H1 (cell line): ENCODE measurements at regions not wholly inside any gene's neighbourhood (a gene's known extent, or its start where the extent isn't known, plus 50 kb on each side); places are given as distances from the start of the nearest gene placed in this dataset.

Source experiments
- CTCF ChIA-PET: fragments of 300-600 bp; sonication (Branson Sonifier 250); formaldehyde crosslinking; loops from one replicate; lab custom pipeline; 2021; ENCODE audit not compliant: partially characterized antibody; lab: Charles Lee
- POLR2A ChIA-PET: fragments of 300-600 bp; sonication (Branson Sonifier 250); formaldehyde crosslinking; loops from one replicate; lab custom pipeline; 2021; ENCODE audit warnings: inconsistent platforms; ENCODE audit not compliant: partially characterized antibody; lab: Charles Lee
- DNase-seq, 2 experiments: peaks; one replicate each; pipeline versions ENCODE4 v3.0.0 to v3.0.0-alpha.2; 2010 to 2022; ENCODE audit warnings: low spot score in 2 of 2, low read depth in 1 of 2, mixed read lengths in 1 of 2
- FAIRE-seq: peaks from 2 replicates; lab custom pipeline; 2011; peaks lifted over from hg19 to GRCh38; lab: Jason Lieb, UNC
- H2AFZ ChIP-seq: 2 replicates; pipeline ENCODE4 v1.8.1; 2012; ENCODE audit warnings: low read length, inconsistent platforms
- H2AK5ac ChIP-seq: 2 replicates; pipeline ENCODE4 v1.6.1; 2013; ENCODE audit warnings: low read depth, low read length
- H2BK120ac ChIP-seq: replicated peaks from 2 replicates; pipeline ENCODE3; 2013; ENCODE audit warnings: low read depth, low read length, inconsistent platforms
- H2BK12ac ChIP-seq: 2 replicates; pipeline ENCODE4 v1.6.1; 2013; ENCODE audit warnings: low read depth, low read length
- H2BK15ac ChIP-seq: 2 replicates; pipeline ENCODE4 v1.6.1; 2013; ENCODE audit warnings: low read length
- H2BK20ac ChIP-seq: 2 replicates; pipeline ENCODE4 v1.6.1; 2013; ENCODE audit warnings: low read length
- H2BK5ac ChIP-seq: 2 replicates; pipeline ENCODE4 v1.6.1; 2013; ENCODE audit warnings: low read depth, low read length
- H3K14ac ChIP-seq: 2 replicates; pipeline ENCODE4 v1.6.1; 2013; ENCODE audit warnings: inconsistent platforms; ENCODE audit not compliant: insufficient read length
- H3K18ac ChIP-seq: 2 replicates; pipeline ENCODE4 v1.6.1; 2013; ENCODE audit warnings: low read length; ENCODE audit errors: extremely low read depth
- H3K23ac ChIP-seq: 2 replicates; pipeline ENCODE4 v1.6.1; 2013; ENCODE audit warnings: inconsistent platforms; ENCODE audit not compliant: insufficient read length
- H3K23me2 ChIP-seq: 2 replicates; pipeline ENCODE4 v1.6.1; 2013; ENCODE audit warnings: low read depth, low read length
- H3K27ac ChIP-seq: 2 replicates; pipeline ENCODE4 v1.6.1; 2011; ENCODE audit warnings: low read depth, low read length, inconsistent platforms
- H3K27me3 ChIP-seq, 4 experiments: replicated peaks in 1 of 4; 1 replicate in 1 of 4; 2 replicates in 3 of 4; pipeline versions ENCODE4 v1.6.1 to v1.8.1; 2011 to 2013; ENCODE audit warnings: low read length in 3 of 4, mild to moderate bottlenecking in 3 of 4, inconsistent platforms in 2 of 4, mixed read lengths in 2 of 4, moderate library complexity in 1 of 4; ENCODE audit not compliant: control insufficient read depth in 3 of 4, insufficient read depth in 3 of 4; ENCODE audit errors: extremely low read depth in 1 of 4
- H3K36me3 ChIP-seq, 4 experiments: 2 replicates each; pipeline versions ENCODE4 v1.6.1 to v1.8.1; 2011 to 2013; ENCODE audit warnings: mild to moderate bottlenecking in 4 of 4, low read length in 3 of 4, moderate library complexity in 2 of 4, control low read depth in 1 of 4, inconsistent platforms in 1 of 4; ENCODE audit not compliant: insufficient read depth in 4 of 4, control insufficient read depth in 2 of 4
- H3K4ac ChIP-seq: replicated peaks from 2 replicates; pipeline ENCODE3; 2013; ENCODE audit warnings: low read length, low read depth, mixed read lengths, inconsistent platforms; ENCODE audit not compliant: insufficient read length
- H3K4me1 ChIP-seq, 4 experiments: replicated peaks in 1 of 4; 1 replicate in 1 of 4; 2 replicates in 3 of 4; pipeline versions ENCODE4 v1.6.1 to v1.8.1; 2011 to 2013; ENCODE audit warnings: low read length in 3 of 4, inconsistent platforms in 2 of 4, mixed read lengths in 1 of 4; ENCODE audit not compliant: insufficient read depth in 4 of 4, control insufficient read depth in 3 of 4
- H3K4me2 ChIP-seq, 2 experiments: 2 replicates each; pipeline versions ENCODE4 v1.6.1 to v1.8.1; 2011 to 2013; ENCODE audit warnings: low read depth in 2 of 2, low read length in 2 of 2, control low read depth in 1 of 2, inconsistent platforms in 1 of 2, mild to moderate bottlenecking in 1 of 2; ENCODE audit not compliant: insufficient read depth in 1 of 2
- H3K4me3 ChIP-seq, 4 experiments: fragments of 200-600, 300-600 bp in 1 of 4; sonication (generic), shearing (Covaris generic), sonication (Bioruptor Twin) in 1 of 4; 2 replicates each; pipeline versions ENCODE4 v1.5.1 to v1.8.1; 2011 to 2016; ENCODE audit warnings: low read length in 4 of 4, low read depth in 3 of 4, control low read depth in 2 of 4, inconsistent platforms in 2 of 4, mild to moderate bottlenecking in 2 of 4, mixed read lengths in 1 of 4, moderate library complexity in 1 of 4; ENCODE audit not compliant: insufficient read depth in 2 of 4; ENCODE audit errors: extremely low read depth in 1 of 4
- H3K56ac ChIP-seq: replicated peaks from 2 replicates; pipeline ENCODE3; 2013; ENCODE audit warnings: low read depth, mild to moderate bottlenecking, mixed read lengths, low read length, inconsistent platforms; ENCODE audit not compliant: insufficient read length
- H3K79me1 ChIP-seq: 2 replicates; pipeline ENCODE4 v1.6.1; 2013; ENCODE audit warnings: low read depth, low read length, control low read depth
- H3K79me2 ChIP-seq, 2 experiments: 2 replicates each; pipeline versions ENCODE4 v1.6.1 to v1.8.1; 2012 to 2013; ENCODE audit warnings: low read length in 2 of 2, mild to moderate bottlenecking in 2 of 2, inconsistent platforms in 1 of 2; ENCODE audit not compliant: insufficient read depth in 2 of 2, control insufficient read depth in 1 of 2
- H3K9ac ChIP-seq, 4 experiments: replicated peaks in 1 of 4; 1 replicate in 1 of 4; 2 replicates in 3 of 4; pipeline versions ENCODE4 v1.6.1 to v1.8.1; 2011 to 2013; ENCODE audit warnings: low read depth in 3 of 4, low read length in 3 of 4, control low read depth in 2 of 4, mild to moderate bottlenecking in 2 of 4, moderate library complexity in 2 of 4, inconsistent platforms in 1 of 4; ENCODE audit errors: extremely low read depth in 1 of 4
- H3K9me3 ChIP-seq, 2 experiments: 2 replicates each; pipeline versions ENCODE4 v1.6.1 to v1.8.1; 2012 to 2013; ENCODE audit warnings: mild to moderate bottlenecking in 2 of 2, moderate library complexity in 2 of 2, control low read depth in 1 of 2, inconsistent platforms in 1 of 2, low read depth in 1 of 2, low read length in 1 of 2, mixed read lengths in 1 of 2; ENCODE audit not compliant: insufficient read depth in 2 of 2
- H4K20me1 ChIP-seq, 2 experiments: replicated peaks in 1 of 2; 2 replicates each; pipeline versions ENCODE3 to v1.8.1; 2011 to 2013; ENCODE audit warnings: inconsistent platforms in 2 of 2, low read length in 2 of 2, mild to moderate bottlenecking in 1 of 2; ENCODE audit not compliant: insufficient read depth in 2 of 2, control insufficient read depth in 1 of 2
- H4K5ac ChIP-seq: 2 replicates; pipeline ENCODE4 v1.6.1; 2013; ENCODE audit warnings: low read length, low read depth, mixed read lengths, inconsistent platforms; ENCODE audit not compliant: insufficient read length
- H4K8ac ChIP-seq: 2 replicates; pipeline ENCODE4 v1.8.0; 2013; ENCODE audit warnings: mild to moderate bottlenecking, moderate library complexity, low read length, inconsistent platforms; ENCODE audit not compliant: insufficient read depth; ENCODE audit errors: extremely low read depth
- H4K91ac ChIP-seq: replicated peaks from 2 replicates; pipeline ENCODE3; 2013; ENCODE audit warnings: low read length, mixed read lengths, inconsistent platforms; ENCODE audit not compliant: insufficient read length
- CBX5 ChIP-seq: fragments of 300-800, 300-1000 bp; sonication (generic); IDR thresholded peaks from 2 replicates; pipeline ENCODE4 v1.7.1; 2016; ENCODE audit warnings: antibody characterized with exemption, low read length, low read depth
- JUN ChIP-seq: IDR thresholded peaks from 2 replicates; pipeline ENCODE4 v1.6.1; 2011; ENCODE audit warnings: low read depth, mild to moderate bottlenecking, improper control_type of control experiment, low read length
- SP4 ChIP-seq: IDR thresholded peaks from 2 replicates; pipeline ENCODE4 v1.6.1; 2012; ENCODE audit warnings: low read length, inconsistent platforms
- WGBS, 2 experiments: shearing (Covaris generic) in 1 of 2; methylation state at CpG; one replicate each; pipeline versions ENCODE4 v1.1.6 to v1.1.7; 2013 to 2015; ENCODE audit warnings: low lambda C conversion rate in 2 of 2, mixed read lengths in 2 of 2, inconsistent platforms in 1 of 2, low coverage in 1 of 2, missing lambda C conversion rate in 1 of 2; ENCODE audit not compliant: insufficient replicate concordance in 2 of 2, insufficient coverage in 1 of 2, insufficient read length in 1 of 2; ENCODE audit errors: extremely low coverage in 1 of 2, missing lambda C conversion rate in 1 of 2; 5-methylcytosine and 5-hydroxymethylcytosine counted together
- TF ChIP-seq, protein P1 (sequence below): IDR thresholded peaks from 2 replicates; pipeline ENCODE4 v1.6.1; 2012; ENCODE audit warnings: inconsistent platforms
- TF ChIP-seq, protein P2 (sequence below): IDR thresholded peaks from 2 replicates; pipeline ENCODE4 v1.6.1; 2011; ENCODE audit warnings: low read depth, mild to moderate bottlenecking, low read length; ENCODE audit not compliant: insufficient read depth

GRCh38 chr19:46913198-46913851 lies 52.5 kb downstream of the ARHGAP35 start:
- H4K5ac ChIP-seq, result no peak overlapping the region
- no peak overlapping the region for H3K14ac ChIP-seq
- H3K23ac ChIP-seq, result no peak overlapping the region
- peaks cover 0 to 76% of the 10 kb centered on the region in 2 experiments; a peak in 3 of 4 replicates for H3K79me2 ChIP-seq
- no peak overlapping the region for H3K4ac ChIP-seq
- ChIA-PET CTCF (interaction anchor here (0.6 to 1.7 kb wide), 8 partner anchors 12 to 209 kb away, joined by 3 to 6 read pairs (median 3); no protein-coding TSS in a partner anchor), POLR2A (interaction anchor here (0.6 to 1.4 kb wide), 6 partner anchors 9 to 63 kb away, joined by 3 to 6 read pairs (median 4); partner anchors contain the start of gene AP2S1)
- peaks cover 6% of the 10 kb centered on the region for H3K79me1 ChIP-seq
- H3K27me3 ChIP-seq, result no peaks in the 10 kb centered on the region
- no peak overlapping the region for H2BK12ac ChIP-seq
- no peak overlapping the region for H4K91ac ChIP-seq
- no peak overlapping the region for H2BK20ac ChIP-seq
- H2BK120ac ChIP-seq, result no peak overlapping the region
- peaks cover under 1 to 3% of the 10 kb centered on the region in 2 experiments for H4K20me1 ChIP-seq
- no peak overlapping the region for H3K9ac ChIP-seq
- H3K56ac ChIP-seq, result no peak overlapping the region
- no peak for DNase-seq
- no peak for TF ChIP-seq JUN
- no peak for TF ChIP-seq CBX5
- TF ChIP-seq, protein P1, sequence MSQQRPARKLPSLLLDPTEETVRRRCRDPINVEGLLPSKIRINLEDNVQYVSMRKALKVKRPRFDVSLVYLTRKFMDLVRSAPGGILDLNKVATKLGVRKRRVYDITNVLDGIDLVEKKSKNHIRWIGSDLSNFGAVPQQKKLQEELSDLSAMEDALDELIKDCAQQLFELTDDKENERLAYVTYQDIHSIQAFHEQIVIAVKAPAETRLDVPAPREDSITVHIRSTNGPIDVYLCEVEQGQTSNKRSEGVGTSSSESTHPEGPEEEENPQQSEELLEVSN, result no peak
- no peak for TF ChIP-seq SP4
- TF ChIP-seq, protein P2, sequence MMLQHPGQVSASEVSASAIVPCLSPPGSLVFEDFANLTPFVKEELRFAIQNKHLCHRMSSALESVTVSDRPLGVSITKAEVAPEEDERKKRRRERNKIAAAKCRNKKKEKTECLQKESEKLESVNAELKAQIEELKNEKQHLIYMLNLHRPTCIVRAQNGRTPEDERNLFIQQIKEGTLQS, result no peak
- no peak for FAIRE-seq
- 84% methylated on average over 6 of the region's 6 CpGs; no CpG with 5 or more reads in 1 of the 2 experiments for WGBS, 2 experiments
- no peak overlapping the region for H4K8ac ChIP-seq
- H2BK5ac ChIP-seq, result no peak overlapping the region
- no peak overlapping the region for H3K4me3 ChIP-seq
- H3K4me1 ChIP-seq, result peaks cover 0 to 3% (median under 1%) of the 10 kb centered on the region in 4 experiments; a peak in 2 of 7 replicates
- no peak overlapping the region for H2BK15ac ChIP-seq
- no peaks in the 10 kb centered on the region for H3K23me2 ChIP-seq
- H3K9me3 ChIP-seq, result no peaks in the 10 kb centered on the region
- H3K36me3 ChIP-seq, result no peaks in the 10 kb centered on the region; a peak in 1 of 8 replicates
- no peak overlapping the region for H2AK5ac ChIP-seq
- H3K4me2 ChIP-seq, result no peak overlapping the region
- no peak overlapping the region for H2AFZ ChIP-seq
- no peak overlapping the region for H3K27ac ChIP-seq
- H3K18ac ChIP-seq, result no peak overlapping the region
